Thyroid gland (tissue), 4 donors: ENCODE measurements at regions not wholly inside any gene's neighbourhood (a gene's known extent, or its start where the extent isn't known, plus 50 kb on each side); places are given as distances from the start of the nearest gene placed in this dataset.

Experiments used
- CTCF ChIP-seq, 6 experiments: fragments of 200-600 bp in 3 of 6; fragments of 450-650 bp in 3 of 6; sonication (generic) in 3 of 6; IDR thresholded peaks; one replicate each; pipeline ENCODE4 v1.5.1; 2016 to 2019; ENCODE audit warnings: antibody characterized with exemption in 6 of 6, mild to moderate bottlenecking in 2 of 6, inconsistent platforms in 1 of 6, moderate library complexity in 1 of 6
- POLR2A ChIP-seq, 2 donors: fragments of 450-650 bp; IDR thresholded peaks; one replicate each; pipeline ENCODE4 v1.6.1; 2017; ENCODE audit warnings: antibody characterized with exemption in 2 of 2, mild to moderate bottlenecking in 2 of 2, moderate library complexity in 1 of 2

GRCh38 chr9:80720579-80720978, 968.8 kb downstream of the TLE1 start:
- TF ChIP-seq CTCF (IDR thresholded peaks at IDR 0.05) (no peak), POLR2A (IDR thresholded peaks at IDR 0.05) (no peak)
